CD4-positive, alpha-beta T cell treated with Interferon gamma for 1 hour (primary cell): ENCODE measurements at regions not wholly inside any gene's neighbourhood (a gene's known extent, or its start where the extent isn't known, plus 50 kb on each side); places are given as distances from the start of the nearest gene placed in this dataset.

Experiments used
- DNase-seq: peaks from one replicate; pipeline ENCODE4 v3.0.0-alpha.2; 2020

DNA sequence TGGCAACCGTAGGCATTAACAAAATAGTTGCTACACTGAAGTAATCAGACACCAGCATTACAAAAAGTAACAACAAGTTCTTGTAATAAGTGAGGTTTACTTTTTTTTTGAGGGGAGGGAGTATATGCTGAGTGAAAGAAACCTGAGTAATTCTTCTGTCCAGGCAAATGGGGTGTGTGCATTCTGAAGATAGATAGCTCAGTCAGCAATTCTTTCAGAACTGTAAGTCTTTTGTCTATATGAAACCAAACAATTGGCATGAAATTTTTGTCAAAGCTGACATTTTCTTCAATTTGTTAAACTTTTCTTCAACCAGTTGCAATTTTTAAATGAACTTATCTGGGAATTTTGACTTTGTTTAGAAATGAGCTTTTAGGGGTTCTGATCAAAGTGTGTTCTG is 208.1 kb upstream of the THSD7B start:
- DNase-seq, result no peak

DNA sequence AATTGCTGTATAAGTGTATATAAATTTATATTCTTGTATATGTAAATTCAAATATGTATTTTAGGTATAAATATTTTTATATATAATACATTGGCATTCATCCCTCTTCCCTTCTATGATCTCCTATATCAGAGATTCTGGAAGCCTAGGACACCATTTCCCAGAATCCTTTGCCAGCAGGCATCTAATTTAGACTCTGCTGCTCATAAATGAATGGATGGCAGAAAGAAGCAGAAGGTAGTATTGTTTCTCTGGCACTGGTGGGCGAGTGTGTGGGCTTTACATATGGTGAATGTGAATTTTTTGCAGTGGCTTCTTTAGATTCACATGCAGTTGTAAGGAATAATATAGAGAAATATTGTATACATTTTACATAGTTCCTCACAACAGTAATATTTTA is 215.2 kb upstream of the THSD7B start:
- no peak for DNase-seq

GRCh38 chr2:136539355-136539754 is 226.0 kb upstream of the THSD7B start:
- DNase-seq, result no peak

- DNase-seq, result no peak
Observed at GRCh38 chr2:136538489-136538888, 226.9 kb upstream of the THSD7B start.

DNA sequence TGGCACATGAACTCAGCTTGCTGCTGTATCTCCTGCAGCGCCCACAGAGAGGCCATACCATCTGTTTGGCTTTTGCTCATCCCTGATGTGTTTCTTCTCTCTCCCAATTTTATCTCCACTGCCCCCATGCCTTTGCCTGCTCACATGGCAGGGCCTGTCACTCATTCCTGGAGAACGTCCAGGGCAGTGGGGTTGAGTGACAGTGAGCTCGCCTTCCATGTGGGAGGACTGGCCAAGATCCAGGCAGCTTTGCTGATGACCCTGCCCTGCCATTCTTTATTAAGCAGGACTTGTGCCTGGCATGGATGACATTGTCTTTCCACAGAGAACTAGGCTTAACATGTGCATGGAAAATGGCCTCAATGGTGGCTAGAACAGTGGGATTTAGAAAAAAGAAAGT is 230.5 kb upstream of the THSD7B start:
- no peak for DNase-seq

DNA sequence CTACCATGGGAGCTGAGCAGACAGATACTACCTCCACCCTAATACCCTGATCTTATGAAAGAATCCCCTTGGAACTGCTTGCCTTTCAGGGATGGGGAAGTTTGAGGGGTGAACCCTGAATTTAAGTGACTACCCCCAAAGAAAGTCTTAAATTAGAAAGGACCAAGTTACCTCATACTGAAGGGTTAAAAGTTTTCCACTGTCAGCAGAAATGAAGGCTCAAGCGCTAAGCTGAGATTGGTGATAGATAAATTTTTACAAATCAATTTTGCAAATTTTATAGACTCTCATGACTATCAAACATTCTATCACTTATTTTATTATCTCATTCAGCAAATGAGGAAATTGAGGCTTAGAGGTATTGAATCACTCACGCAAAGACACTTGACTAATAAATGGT is 233.2 kb upstream of the THSD7B start:
- DNase-seq, result no peak

- DNase-seq, result no peak
Observed at GRCh38 chr2:136531731-136532130, 233.6 kb upstream of the THSD7B start.

- no peak for DNase-seq
Observed at GRCh38 chr2:136530146-136530545, 235.2 kb upstream of the THSD7B start.

GRCh38 chr2:136527560-136527959 is 237.8 kb upstream of the THSD7B start:
- DNase-seq, result no peak

DNA sequence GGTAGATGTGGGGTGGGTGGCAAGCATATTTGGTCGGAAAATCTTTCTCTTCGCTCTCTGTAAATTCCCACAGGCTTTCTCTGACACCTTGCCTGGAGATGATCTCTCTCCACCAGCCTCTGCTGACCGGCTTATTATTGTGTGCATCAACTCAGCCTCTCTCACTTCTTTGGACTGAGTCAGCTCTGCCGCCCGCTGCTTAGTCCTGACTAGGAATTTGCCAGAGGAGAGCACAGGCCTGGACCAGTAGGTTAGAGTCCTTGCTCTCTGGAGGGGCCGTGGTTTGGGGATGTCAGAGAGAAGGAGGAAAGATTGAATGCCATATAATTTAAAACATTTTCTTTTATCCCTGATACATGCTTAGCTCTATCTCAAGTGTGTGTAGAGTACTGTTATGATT is 242.6 kb upstream of the THSD7B start:
- DNase-seq, result no peak

GRCh38 chr2:136517716-136518115 is 247.6 kb upstream of the THSD7B start:
- DNase-seq, result no peak

- DNase-seq, result no peak
Observed at GRCh38 chr2:136510244-136510643, 255.1 kb upstream of the THSD7B start.

DNA sequence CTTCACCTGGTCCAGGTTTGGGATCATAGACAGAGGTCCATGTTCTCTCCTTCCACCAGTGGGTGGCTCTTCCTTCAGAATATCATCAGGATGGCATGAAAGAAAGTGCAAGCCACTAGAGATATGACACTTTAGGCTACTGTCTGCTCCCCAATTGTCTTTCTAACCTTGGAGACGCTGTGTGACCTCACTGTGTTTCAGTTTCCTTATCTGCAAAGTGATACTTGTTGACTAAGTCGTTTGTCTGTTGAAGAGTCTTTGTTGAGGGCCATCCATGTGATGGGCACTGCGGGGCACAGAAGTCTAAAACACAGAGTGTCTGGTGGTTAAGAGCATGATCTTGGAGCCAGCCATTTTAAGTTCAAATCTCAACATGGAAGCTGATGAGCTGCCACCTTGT is 259.9 kb upstream of the THSD7B start:
- no peak for DNase-seq

- DNase-seq, result no peak
Observed at GRCh38 chr2:136502660-136503059, 262.7 kb upstream of the THSD7B start.

DNA sequence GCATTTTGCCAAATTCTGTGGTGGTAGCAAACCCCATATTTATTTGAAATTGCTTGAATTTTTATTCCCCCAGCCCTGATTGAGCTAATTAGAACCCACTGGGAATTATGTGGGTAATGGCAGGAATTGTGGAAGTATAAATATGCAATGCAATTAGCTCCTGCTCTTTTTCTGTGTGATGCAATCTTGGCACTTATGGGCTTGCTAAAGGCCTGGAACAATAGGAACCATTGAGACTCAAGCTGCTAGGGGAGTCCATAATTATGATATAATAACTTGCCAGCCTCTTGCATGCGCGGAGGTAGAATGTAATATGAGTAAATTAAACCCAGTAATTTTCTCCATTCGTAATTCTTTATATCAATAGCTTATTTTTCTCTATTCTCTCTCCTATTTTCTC is 267.6 kb upstream of the THSD7B start:
- no peak for DNase-seq

DNA sequence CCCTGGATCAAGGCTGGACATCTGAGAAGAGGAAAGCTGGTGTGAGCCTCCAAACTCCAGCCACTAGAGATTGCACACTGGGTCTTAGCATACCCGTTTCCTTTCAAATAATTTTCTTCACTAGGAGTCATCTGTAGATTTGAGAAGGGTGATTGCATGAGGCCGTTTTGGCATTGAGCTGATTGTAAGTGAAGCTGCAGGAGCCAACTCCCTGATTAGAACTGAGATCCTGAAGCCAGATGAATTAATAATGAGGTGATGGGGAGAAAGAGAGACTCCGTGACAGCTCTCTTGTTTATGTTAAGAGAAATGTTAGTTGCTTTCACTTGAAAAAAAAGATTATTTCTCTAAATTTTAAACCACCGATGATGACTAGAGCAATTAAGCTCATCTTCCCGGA is 268.4 kb upstream of the THSD7B start:
- no peak for DNase-seq

- no peak for DNase-seq
Observed at GRCh38 chr2:136495636-136496035, 269.7 kb upstream of the THSD7B start.

GRCh38 chr2:136492901-136493300 is 272.4 kb upstream of the THSD7B start:
- no peak for DNase-seq

DNA sequence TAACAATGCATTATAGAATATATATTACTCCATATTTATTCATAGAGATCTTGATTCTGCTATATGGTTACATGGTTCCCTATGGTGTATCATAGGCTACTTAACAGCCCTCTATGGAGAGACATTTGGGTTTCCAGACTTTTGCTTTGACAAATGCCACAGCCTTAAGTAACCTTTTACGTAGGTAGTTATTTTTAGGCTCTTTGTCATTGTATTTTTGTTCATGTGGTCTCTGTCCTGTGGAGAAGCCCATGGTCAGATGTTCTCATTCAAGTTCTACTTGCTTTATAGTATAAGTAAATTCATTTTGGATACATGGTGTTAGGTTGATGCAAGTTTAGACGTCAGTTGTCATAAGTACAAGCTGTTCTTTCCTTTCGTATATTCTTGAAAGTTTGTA is 275.2 kb upstream of the THSD7B start:
- DNase-seq, result no peak

DNA sequence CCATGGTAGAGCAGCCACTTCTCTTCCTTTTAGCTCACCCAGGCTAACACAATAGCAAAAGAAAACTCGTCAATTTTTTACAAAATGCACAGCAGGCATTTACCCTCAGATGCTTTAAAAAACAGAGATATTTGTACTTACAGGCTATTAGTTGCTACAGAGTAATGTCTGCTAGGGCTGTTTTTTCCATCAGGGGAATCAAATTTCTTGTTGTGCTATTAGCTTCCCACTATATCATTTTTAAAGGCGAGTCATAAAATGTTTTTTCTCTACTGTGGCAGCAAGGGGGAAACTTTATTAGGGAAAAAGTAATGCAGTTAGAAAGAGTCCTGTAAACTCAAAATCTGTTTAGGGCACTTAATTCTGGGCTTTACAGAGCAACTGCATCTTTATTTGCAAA is 277.9 kb upstream of the THSD7B start:
- no peak for DNase-seq

GRCh38 chr2:136486115-136486514 is 279.2 kb upstream of the THSD7B start:
- no peak for DNase-seq

- no peak for DNase-seq
Observed at GRCh38 chr2:136482966-136483365, 282.4 kb upstream of the THSD7B start.

- DNase-seq, result no peak
Observed at GRCh38 chr2:136482006-136482405, 283.3 kb upstream of the THSD7B start.

GRCh38 chr2:136479696-136480095 is 285.6 kb upstream of the THSD7B start:
- no peak for DNase-seq

DNA sequence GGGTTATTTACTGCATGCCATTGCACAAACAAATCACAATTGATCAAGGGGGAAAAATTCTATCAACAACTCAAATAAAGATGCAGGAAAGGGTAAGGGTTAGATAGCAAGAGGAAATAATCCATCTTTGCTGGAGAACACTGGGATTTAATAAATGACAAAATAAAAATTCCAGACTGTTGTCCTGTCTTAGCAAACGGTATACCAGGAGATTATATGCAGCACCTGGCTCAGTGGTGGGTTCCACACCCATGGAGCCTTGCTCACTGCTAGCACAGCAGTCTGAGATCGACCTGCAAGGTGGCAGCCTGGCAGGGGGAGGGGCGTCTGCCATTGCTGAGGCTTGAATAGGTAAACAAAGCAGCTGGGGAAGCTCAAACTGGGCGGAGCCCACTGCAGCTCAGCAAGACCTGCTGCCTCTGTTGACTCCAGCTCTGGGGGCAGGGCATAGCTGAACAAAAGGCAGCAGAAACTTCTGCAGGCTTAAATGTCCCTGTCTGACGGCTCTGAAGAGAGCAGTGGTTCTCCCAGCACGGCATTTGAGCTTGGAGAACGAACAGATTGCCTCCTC is 296.5 kb upstream of the THSD7B start:
- DNase-seq, result no peak

DNA sequence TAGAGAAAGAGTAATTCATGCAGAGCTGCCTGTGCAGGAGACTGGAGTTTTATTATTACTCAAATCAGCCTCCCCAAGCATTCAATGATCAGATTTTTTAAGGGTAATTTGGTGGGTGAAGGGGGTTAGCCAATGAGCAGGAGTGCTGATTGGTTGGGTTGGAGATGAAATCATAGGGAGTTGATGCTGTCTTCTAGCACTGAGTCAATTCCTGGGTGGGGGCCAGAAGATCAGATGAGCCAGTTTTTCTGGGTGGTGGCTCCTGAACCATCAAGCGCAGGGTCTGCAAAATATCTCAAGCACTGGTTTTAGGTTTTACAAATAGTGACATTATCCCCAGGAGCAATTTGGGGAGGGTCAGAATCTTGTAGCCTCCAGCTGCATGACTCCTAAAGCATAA is 312.8 kb upstream of the THSD7B start:
- DNase-seq, result no peak
